Brain microvascular endothelial cell (primary cell): ENCODE measurements at regions not wholly inside any gene's neighbourhood (a gene's known extent, or its start where the extent isn't known, plus 50 kb on each side); places are given as distances from the start of the nearest gene placed in this dataset.

ENCODE experiments used
- DNase-seq: peaks from one replicate; pipeline ENCODE4 v3.0.0-alpha.2; 2020
- H3K27ac ChIP-seq: fragments of 250-450 bp; sonication (Bioruptor Pico); 2 replicates; pipeline ENCODE4 v1.5.1; 2020; ENCODE audit warnings: mild to moderate bottlenecking, moderate library complexity
- H3K27me3 ChIP-seq: fragments of 250-450 bp; sonication (Bioruptor Pico); replicated peaks from 2 replicates; pipeline ENCODE4 v1.5.1; 2020; ENCODE audit warnings: mild to moderate bottlenecking
- H3K36me3 ChIP-seq: fragments of 250-450 bp; sonication (Bioruptor Pico); replicated peaks from 2 replicates; pipeline ENCODE4 v1.5.1; 2020; ENCODE audit warnings: mild to moderate bottlenecking
- H3K4me3 ChIP-seq: 2 replicates; pipeline ENCODE4 v1.5.1; 2011; ENCODE audit warnings: low read depth, mild to moderate bottlenecking, control low read depth, low read length, moderate library complexity
- CTCF ChIP-seq: IDR thresholded peaks from 2 replicates; pipeline ENCODE4 v1.5.1; 2011; ENCODE audit warnings: low read depth, mild to moderate bottlenecking, moderate library complexity, low read length, control low read depth, inconsistent platforms; ENCODE audit errors: missing control alignments
- in situ Hi-C: cut with HindIII; loops from 2 replicates; pipeline ENCODE4 v1.10.0; 2017; ENCODE audit warnings: low sequenced_read_pairs, low pct_ligation_motif_present

- in situ Hi-C loops: no loop called here
- no peak overlapping the region for H3K27ac ChIP-seq
- no peaks in the 10 kb centered on the region for H3K27me3 ChIP-seq
- H3K4me3 ChIP-seq: no peak overlapping the region
- DNase-seq: no peak
- H3K36me3 ChIP-seq: no peaks in the 10 kb centered on the region
- TF ChIP-seq CTCF: no peak
Observed at GRCh38 chr3:117122609-117123008, 413.0 kb downstream of the TUSC7 start.

GRCh38 chr3:117126460-117126859, 416.9 kb downstream of the TUSC7 start:
- Histone ChIP-seq H3K4me3 (no peak overlapping the region), H3K27me3 (no peaks in the 10 kb centered on the region), H3K36me3 (no peaks in the 10 kb centered on the region), H3K27ac (no peak overlapping the region)
- no peak for TF ChIP-seq CTCF
- in situ Hi-C loops: no loop called here
- DNase-seq: no peak

- DNase-seq: no peak
- H3K36me3 ChIP-seq: no peaks in the 10 kb centered on the region
- TF ChIP-seq CTCF: no peak
- H3K27me3 ChIP-seq: no peaks in the 10 kb centered on the region
- H3K27ac ChIP-seq: no peak overlapping the region
- in situ Hi-C loops: no loop called here
- no peak overlapping the region for H3K4me3 ChIP-seq
Observed at GRCh38 chr3:117126946-117127546, 417.5 kb downstream of the TUSC7 start.

- no peak for TF ChIP-seq CTCF
- H3K4me3 ChIP-seq: no peak overlapping the region
- H3K36me3 ChIP-seq: no peaks in the 10 kb centered on the region
- in situ Hi-C loops: no loop called here
- H3K27me3 ChIP-seq: no peaks in the 10 kb centered on the region
- no peak overlapping the region for H3K27ac ChIP-seq
- no peak for DNase-seq
Observed at GRCh38 chr3:117128133-117128532, 418.6 kb downstream of the TUSC7 start.

- Histone ChIP-seq H3K27ac (no peak overlapping the region), H3K4me3 (no peak overlapping the region), H3K27me3 (no peaks in the 10 kb centered on the region), H3K36me3 (no peaks in the 10 kb centered on the region)
- in situ Hi-C loops: no loop called here
- DNase-seq: no peak
- TF ChIP-seq CTCF: no peak
Observed at GRCh38 chr3:117128872-117129271, 419.3 kb downstream of the TUSC7 start.

- in situ Hi-C loops: no loop called here
- Histone ChIP-seq H3K27me3 (no peaks in the 10 kb centered on the region), H3K27ac (no peak overlapping the region), H3K36me3 (no peaks in the 10 kb centered on the region), H3K4me3 (no peak overlapping the region)
- no peak for DNase-seq
- no peak for TF ChIP-seq CTCF
Observed at GRCh38 chr3:117129516-117129915, 419.9 kb downstream of the TUSC7 start.
